ENCODE measurements at regions not wholly inside any gene's neighbourhood (a gene's known extent, or its start where the extent isn't known, plus 50 kb on each side); places are given as distances from the start of the nearest gene placed in this dataset.

DNA sequence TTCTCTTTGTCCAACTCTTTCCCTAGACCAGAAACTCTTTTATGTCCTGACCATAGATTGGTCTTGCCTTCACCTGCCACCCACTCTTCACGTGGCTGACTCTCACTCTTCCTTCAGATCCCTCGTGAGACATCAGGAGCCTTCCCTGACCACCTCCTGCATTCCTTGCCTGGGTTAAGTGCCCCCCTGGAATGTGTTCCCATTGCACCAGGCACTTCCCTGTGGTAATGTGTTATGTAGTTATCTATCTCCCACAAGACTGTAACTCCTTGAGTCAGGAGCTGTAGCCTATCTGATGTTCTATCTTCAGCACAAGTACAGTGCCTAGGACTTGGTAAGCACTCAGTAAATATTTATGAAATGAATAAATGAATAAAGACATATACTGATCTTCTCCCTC, 111.2 kb upstream of the CTTNBP2NL start:
- Mint-ChIP-seq H3K27me3 (ENCODE audit: low read depth) (no peaks in the 10 kb centered on the region), H3K27ac (no peak overlapping the region), H3K36me3 (ENCODE audit: low read depth) (no peaks in the 10 kb centered on the region), H3K4me1 (ENCODE audit: low read depth) (no peaks in the 10 kb centered on the region), H3K4me3 (no peak overlapping the region), H3K9me3 (no peaks in the 10 kb centered on the region)

DNA sequence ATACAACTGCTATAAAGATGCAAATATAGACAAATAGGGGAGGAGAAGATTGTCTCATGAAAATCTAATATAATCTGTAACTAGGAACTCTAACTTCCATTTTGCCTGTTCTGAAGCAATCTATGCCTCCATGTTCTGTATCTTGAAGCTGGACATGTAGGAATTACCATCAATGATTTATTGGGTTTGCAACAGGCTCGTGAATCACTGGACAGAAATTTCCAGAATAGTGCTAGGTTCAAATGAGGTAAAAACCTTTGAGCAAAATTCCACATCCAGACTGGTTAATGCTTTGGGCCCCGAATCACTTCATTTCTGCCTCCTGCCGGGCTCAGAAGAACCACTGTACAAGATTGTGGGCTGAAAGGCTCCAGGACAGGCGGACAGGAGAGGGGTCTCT, 110.7 kb upstream of the CTTNBP2NL start:
- H3K27ac Mint-ChIP-seq, result no peak overlapping the region
- H3K27me3 Mint-ChIP-seq (ENCODE audit: low read depth), result no peaks in the 10 kb centered on the region
- H3K9me3 Mint-ChIP-seq, result no peaks in the 10 kb centered on the region
- H3K36me3 Mint-ChIP-seq (ENCODE audit: low read depth), result no peaks in the 10 kb centered on the region
- no peak overlapping the region for H3K4me3 Mint-ChIP-seq
- no peaks in the 10 kb centered on the region for H3K4me1 Mint-ChIP-seq (ENCODE audit: low read depth)

DNA sequence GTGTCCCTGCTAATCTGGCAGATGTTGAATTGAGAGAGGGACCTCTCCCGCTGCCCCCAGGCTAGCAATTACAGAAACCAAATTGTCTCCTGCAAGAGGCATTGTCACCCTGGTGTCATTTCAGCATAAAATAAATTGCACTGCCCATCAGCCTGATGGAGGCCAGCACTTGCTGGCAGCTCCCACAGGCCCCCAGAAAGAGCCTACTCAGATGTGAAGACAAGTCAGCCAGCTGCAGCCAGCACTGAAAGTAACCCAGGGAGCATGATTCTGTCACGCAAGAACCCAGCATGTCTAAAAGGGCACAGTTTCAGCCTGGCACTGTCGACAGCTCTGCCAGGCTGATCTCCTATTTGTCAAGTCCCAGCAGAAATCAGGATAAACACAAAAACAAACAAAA, 110.3 kb upstream of the CTTNBP2NL start:
- H3K27ac Mint-ChIP-seq, result no peak overlapping the region
- H3K36me3 Mint-ChIP-seq (ENCODE audit: low read depth), result no peaks in the 10 kb centered on the region
- H3K27me3 Mint-ChIP-seq (ENCODE audit: low read depth), result no peaks in the 10 kb centered on the region
- H3K4me1 Mint-ChIP-seq (ENCODE audit: low read depth), result no peaks in the 10 kb centered on the region
- no peak overlapping the region for H3K4me3 Mint-ChIP-seq
- no peaks in the 10 kb centered on the region for H3K9me3 Mint-ChIP-seq

DNA sequence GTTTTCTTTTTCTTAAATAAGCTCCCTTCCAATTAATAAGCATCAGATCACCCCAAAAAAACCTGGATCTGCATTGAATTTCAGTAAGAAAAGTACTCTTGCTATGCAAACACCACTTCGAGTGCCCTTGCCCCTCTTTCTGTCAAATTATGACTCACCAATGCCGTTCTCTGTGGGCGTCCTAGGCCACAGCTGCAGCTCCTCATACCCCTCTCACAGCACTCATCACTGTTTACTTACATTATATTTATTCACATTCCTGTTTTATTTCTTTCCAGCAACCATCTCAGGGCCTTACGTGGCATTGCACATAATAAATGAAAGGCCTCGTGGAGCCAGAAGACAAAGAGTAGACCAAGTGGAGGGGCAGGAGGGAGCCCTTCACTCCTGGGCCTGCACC, 99.1 kb upstream of the CTTNBP2NL start:
- no peak overlapping the region for H3K27ac Mint-ChIP-seq
- no peaks in the 10 kb centered on the region for H3K9me3 Mint-ChIP-seq
- peaks cover 3% of the 10 kb centered on the region for H3K27me3 Mint-ChIP-seq (ENCODE audit: low read depth)
- no peak overlapping the region for H3K4me3 Mint-ChIP-seq
- no peaks in the 10 kb centered on the region for H3K36me3 Mint-ChIP-seq (ENCODE audit: low read depth)
- no peaks in the 10 kb centered on the region for H3K4me1 Mint-ChIP-seq (ENCODE audit: low read depth)

DNA sequence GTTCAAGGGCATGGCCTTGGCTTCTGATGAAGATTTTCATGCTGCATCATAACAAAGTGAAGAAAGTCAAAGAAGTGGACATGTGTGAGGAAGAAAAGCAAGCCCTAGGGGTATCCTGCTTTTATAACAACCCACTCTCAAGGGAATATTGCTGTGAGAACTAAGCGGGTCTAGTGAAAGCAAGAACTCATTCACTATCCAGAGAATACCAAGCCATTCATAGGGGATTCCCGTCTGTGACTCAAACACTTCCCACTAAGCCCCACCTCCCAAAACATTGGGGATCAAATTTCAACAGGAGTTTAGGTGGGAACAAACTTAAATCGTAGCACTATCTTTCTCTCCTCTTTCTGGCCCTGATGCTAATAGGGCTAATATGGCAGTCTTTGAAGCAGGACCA, 98.5 kb upstream of the CTTNBP2NL start:
- no peak overlapping the region for H3K27ac Mint-ChIP-seq
- no peaks in the 10 kb centered on the region for H3K36me3 Mint-ChIP-seq (ENCODE audit: low read depth)
- H3K27me3 Mint-ChIP-seq (ENCODE audit: low read depth), result peaks cover 3% of the 10 kb centered on the region
- H3K4me1 Mint-ChIP-seq (ENCODE audit: low read depth), result no peaks in the 10 kb centered on the region
- no peaks in the 10 kb centered on the region for H3K9me3 Mint-ChIP-seq
- H3K4me3 Mint-ChIP-seq, result no peak overlapping the region

DNA sequence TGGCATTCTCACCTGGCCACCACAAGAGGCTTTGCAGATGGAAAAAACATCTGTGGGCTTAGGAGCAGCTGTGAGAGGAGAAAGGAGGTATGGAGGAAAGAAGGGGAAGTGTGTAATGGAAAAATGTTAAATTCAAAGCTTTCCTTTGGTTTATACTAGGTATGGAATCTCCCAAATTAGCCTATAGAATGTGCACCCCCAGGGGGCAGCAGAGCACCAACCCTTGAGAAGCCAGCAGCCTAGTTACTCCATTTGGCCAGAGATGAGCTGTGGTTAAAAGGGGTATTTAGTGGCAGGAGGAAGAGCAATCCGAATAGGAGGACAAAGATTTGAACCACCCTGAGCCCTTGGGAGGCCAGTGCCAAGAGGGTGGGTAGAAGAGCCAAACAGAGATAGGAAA, 97.5 kb upstream of the CTTNBP2NL start:
- Mint-ChIP-seq H3K36me3 (ENCODE audit: low read depth) (no peaks in the 10 kb centered on the region), H3K27me3 (ENCODE audit: low read depth) (peaks cover 3% of the 10 kb centered on the region), H3K27ac (no peak overlapping the region), H3K4me3 (no peak overlapping the region), H3K9me3 (no peaks in the 10 kb centered on the region), H3K4me1 (ENCODE audit: low read depth) (no peaks in the 10 kb centered on the region)

DNA sequence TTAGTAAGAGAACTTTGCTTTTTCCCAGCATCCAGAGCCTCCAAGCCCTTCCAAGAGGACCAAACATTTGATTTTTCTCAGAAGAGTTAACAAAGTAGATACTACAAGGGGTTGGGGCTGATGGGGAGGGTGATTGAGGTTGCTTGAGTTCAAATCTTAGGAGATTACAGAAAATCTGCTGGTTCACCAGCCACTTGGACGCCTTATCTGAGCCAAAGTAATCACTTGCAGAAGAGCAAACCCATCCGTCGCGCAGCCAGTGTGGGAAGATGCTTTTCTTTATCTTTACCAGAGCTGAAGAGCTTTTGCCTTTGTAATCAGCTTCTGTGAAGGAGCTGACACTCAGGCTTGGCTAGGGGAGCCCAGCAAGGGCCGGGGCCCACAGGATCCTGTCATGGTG, 91.9 kb upstream of the CTTNBP2NL start:
- H3K4me3 Mint-ChIP-seq, result no peak overlapping the region

DNA sequence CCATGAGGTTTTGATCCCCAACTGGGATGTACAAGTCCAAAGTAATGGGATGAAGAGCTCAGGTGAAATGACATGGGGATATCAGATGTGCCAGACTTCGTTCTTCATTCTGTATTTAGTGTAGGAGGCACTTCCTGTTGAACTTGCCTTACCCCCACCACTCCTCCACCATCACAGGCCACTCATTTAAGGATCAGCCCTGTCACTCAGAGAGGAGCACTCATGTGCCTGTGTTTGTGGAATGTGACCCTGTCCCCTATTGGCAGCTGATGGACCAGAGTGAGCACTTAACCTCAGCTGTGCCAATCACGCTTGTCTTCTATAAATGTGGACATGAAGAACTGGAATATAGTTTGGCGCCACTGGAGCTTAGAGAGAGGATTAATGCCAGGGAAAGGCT, 91.4 kb upstream of the CTTNBP2NL start:
- no peak overlapping the region for H3K4me3 Mint-ChIP-seq
- no peak overlapping the region for H3K27ac Mint-ChIP-seq
- no peaks in the 10 kb centered on the region for H3K9me3 Mint-ChIP-seq
- peaks cover 13% of the 10 kb centered on the region for H3K27me3 Mint-ChIP-seq (ENCODE audit: low read depth)
- H3K4me1 Mint-ChIP-seq (ENCODE audit: low read depth), result no peaks in the 10 kb centered on the region
- no peaks in the 10 kb centered on the region for H3K36me3 Mint-ChIP-seq (ENCODE audit: low read depth)

More for the DNA sequence above, 91.9 kb upstream of the CTTNBP2NL start:
- Mint-ChIP-seq H3K27me3 (ENCODE audit: low read depth) (peaks cover 13% of the 10 kb centered on the region), H3K4me1 (ENCODE audit: low read depth) (no peaks in the 10 kb centered on the region), H3K36me3 (ENCODE audit: low read depth) (no peaks in the 10 kb centered on the region), H3K9me3 (no peaks in the 10 kb centered on the region), H3K27ac (no peak overlapping the region)

DNA sequence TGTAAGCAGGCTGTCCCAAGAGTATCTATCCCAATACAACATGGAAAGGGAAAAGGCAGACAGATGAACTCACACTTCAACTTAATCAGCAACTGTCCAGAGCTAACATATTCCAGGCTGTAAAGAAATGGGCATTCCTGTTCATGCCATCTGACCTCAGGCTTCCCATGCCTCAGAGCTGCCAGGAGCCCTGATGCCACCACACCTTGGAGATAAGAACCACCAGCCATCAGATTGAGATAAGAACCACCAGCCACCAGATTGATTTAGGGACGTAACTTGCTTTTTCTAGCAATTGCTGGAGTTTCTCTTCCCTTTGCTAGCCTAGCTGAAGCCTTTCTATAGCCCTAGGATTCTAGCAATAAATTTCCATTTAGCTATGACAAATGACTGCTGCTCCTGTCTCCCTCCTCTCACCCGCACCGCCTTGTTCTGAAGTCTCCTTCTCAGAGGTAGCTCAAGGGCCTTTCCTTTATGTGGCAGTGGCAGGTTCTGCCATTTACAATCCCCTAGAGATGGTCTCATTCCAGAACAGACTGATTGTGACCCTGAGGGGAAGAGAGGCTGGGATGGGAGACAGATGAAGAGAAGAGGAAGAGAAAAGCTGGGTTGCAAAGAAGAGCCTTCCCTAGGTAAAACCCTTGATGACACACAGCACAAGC, 88.0 kb upstream of the CTTNBP2NL start:
- Mint-ChIP-seq H3K4me1 (ENCODE audit: low read depth) (no peaks in the 10 kb centered on the region), H3K27me3 (ENCODE audit: low read depth) (peaks cover 17% of the 10 kb centered on the region), H3K9me3 (no peaks in the 10 kb centered on the region), H3K27ac (no peak overlapping the region), H3K36me3 (ENCODE audit: low read depth) (no peaks in the 10 kb centered on the region), H3K4me3 (no peak overlapping the region)

DNA sequence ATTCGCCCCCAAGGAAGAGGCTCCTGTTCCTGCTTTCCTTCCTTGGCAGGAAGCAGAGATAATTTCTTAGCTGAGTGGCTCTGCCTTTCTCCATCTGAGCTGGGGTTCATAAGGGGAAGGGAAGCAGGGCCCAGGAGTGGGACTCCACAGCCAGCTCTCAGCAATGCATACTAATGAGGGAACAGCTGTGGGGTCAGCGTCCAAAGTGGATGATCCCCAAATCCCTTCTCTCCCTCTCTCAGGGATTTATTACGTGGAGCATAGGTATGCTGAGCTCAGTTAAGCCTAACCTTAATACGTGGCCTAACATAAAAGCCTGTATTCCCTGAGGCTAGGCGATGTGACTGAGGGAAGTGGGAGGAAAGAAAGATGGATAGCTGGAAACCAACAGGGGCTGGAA, 87.3 kb upstream of the CTTNBP2NL start:
- Mint-ChIP-seq H3K27me3 (ENCODE audit: low read depth) (peaks cover 17% of the 10 kb centered on the region), H3K4me3 (no peak overlapping the region), H3K4me1 (ENCODE audit: low read depth) (no peaks in the 10 kb centered on the region), H3K36me3 (ENCODE audit: low read depth) (no peaks in the 10 kb centered on the region), H3K9me3 (no peaks in the 10 kb centered on the region), H3K27ac (no peak overlapping the region)

DNA sequence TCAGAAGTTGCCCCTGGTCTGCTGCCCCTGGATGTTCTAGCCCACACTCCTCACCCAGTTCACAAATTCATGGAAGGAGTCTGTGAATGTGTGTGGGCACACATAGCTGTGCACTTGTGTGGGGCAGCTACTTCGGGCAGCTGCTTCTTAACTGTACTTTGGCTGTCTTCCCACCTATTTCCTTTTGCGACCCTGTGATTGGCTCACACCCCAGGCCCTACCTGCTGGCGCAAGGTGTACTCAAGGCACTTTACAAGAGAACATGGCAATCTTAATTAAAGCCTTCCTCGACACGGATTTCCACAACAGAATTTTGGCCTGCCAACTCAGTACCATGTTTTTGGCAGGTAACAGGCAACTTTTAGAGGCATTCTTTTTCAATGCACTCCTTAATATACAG, 86.5 kb upstream of the CTTNBP2NL start:
- no peak overlapping the region for H3K4me3 Mint-ChIP-seq
- H3K36me3 Mint-ChIP-seq (ENCODE audit: low read depth), result no peaks in the 10 kb centered on the region
- no peak overlapping the region for H3K27ac Mint-ChIP-seq
- no peaks in the 10 kb centered on the region for H3K4me1 Mint-ChIP-seq (ENCODE audit: low read depth)
- peaks cover 17% of the 10 kb centered on the region for H3K27me3 Mint-ChIP-seq (ENCODE audit: low read depth)
- no peaks in the 10 kb centered on the region for H3K9me3 Mint-ChIP-seq

DNA sequence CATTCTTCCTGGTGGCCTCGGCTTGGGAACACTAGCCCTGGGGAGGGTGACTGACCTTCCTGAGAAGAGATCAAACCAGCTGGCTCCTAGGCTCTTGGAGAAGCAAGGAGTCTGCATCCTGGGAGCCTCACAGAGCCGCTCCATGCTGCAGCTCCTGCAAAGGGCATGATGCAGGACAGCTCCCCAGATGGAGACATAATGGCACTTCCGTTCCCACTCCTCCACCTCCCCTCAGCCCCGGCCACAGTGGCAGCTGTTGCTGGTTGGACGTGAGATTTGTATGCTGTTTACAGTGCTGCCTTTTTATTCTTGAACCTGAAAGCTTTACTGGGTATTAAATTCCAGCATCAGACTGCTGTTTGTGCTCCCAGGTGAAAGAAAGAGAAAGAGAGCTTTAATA, 83.7 kb upstream of the CTTNBP2NL start:
- H3K9me3 Mint-ChIP-seq, result no peaks in the 10 kb centered on the region
- H3K4me1 Mint-ChIP-seq (ENCODE audit: low read depth), result no peaks in the 10 kb centered on the region
- no peak overlapping the region for H3K27ac Mint-ChIP-seq

DNA sequence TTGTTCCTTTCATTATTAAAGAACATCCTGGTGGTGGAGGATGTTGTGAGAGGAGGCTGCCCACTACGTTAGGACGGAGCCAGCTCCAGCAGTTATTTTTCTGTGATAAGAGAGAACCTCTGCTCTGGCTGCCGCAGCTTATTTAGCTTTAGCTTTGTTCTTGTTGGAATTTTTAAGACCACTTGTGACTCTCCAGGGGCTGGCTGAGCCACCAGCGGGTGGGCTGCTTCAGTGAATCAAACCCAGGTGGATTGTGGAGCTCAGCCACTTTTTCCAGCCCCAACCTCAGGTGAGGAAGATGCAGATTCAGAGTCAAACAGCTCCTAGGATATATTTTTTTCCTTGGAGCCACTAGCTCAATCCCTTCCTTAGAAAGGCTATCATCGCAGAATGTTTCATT, 83.1 kb upstream of the CTTNBP2NL start:
- Mint-ChIP-seq H3K4me3 (no peak overlapping the region), H3K4me1 (ENCODE audit: low read depth) (no peaks in the 10 kb centered on the region), H3K27me3 (ENCODE audit: low read depth) (peaks cover 10% of the 10 kb centered on the region), H3K9me3 (no peaks in the 10 kb centered on the region), H3K36me3 (ENCODE audit: low read depth) (no peaks in the 10 kb centered on the region), H3K27ac (no peak overlapping the region)

More for the DNA sequence above, 83.7 kb upstream of the CTTNBP2NL start:
- no peak overlapping the region for H3K4me3 Mint-ChIP-seq
- no peaks in the 10 kb centered on the region for H3K36me3 Mint-ChIP-seq (ENCODE audit: low read depth)
- peaks cover 10% of the 10 kb centered on the region for H3K27me3 Mint-ChIP-seq (ENCODE audit: low read depth)

DNA sequence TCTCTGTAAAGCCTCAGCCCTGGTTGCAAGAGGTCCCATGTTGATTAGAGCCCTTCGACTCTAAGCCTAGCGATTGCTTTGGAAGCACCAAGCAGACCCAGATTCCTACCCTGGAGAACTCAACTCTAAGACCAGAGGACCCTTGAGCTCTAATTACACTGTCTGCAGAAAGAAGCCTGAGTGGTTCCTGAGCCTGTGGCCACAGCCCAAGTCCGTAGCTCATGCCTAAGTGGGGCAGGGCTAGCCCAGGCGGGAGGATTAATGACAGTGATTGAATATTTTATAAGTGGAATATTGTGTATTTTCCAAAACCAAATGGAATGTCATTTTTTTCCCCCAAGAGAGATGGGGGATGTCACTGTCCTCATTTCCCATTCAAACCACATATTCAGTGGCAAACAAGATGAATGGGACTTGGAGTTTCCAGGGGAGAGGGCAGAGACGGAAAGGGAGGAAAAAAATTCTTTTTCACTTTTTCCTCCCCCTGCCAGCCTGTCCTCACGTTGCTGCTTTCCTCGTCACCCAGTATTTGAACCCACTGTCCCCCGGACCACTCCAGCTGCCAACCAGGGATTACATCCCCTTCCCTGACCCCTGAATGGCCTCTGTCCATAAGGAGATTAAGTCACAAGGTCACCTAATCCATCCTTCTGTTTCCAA, 79.6 kb upstream of the CTTNBP2NL start:
- no peaks in the 10 kb centered on the region for H3K9me3 Mint-ChIP-seq
- no peak overlapping the region for H3K4me3 Mint-ChIP-seq
- H3K4me1 Mint-ChIP-seq (ENCODE audit: low read depth), result no peaks in the 10 kb centered on the region
- H3K27me3 Mint-ChIP-seq (ENCODE audit: low read depth), result peaks cover 8% of the 10 kb centered on the region
- H3K27ac Mint-ChIP-seq, result no peak overlapping the region
- H3K36me3 Mint-ChIP-seq (ENCODE audit: low read depth), result no peaks in the 10 kb centered on the region

DNA sequence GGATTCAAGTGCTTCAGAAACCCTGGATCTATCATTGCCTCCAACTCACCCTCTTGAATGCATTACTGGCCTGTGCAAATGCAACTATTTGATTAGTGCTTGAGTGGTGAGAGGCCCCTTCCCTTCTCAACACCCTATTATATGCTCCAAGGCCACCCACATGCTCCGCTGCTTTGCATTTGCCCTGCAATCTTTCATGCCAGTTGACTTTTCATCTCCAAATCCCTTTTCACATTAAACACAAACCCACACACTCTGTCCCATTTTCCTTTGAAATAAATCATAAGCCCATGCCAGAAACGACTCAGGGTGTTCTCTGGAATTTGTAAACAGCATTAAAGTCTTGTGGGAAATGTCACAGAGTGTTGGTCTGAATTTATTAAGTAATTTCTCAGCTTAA, 78.9 kb upstream of the CTTNBP2NL start:
- H3K27ac Mint-ChIP-seq, result no peak overlapping the region
- peaks cover 8% of the 10 kb centered on the region for H3K27me3 Mint-ChIP-seq (ENCODE audit: low read depth)
- no peaks in the 10 kb centered on the region for H3K4me1 Mint-ChIP-seq (ENCODE audit: low read depth)
- no peaks in the 10 kb centered on the region for H3K36me3 Mint-ChIP-seq (ENCODE audit: low read depth)
- H3K9me3 Mint-ChIP-seq, result no peaks in the 10 kb centered on the region
- H3K4me3 Mint-ChIP-seq, result no peak overlapping the region

Measured in T-helper 1 cell treated with Interleukin-12 subunit alpha and Interleukin-12 subunit beta and Interleukin-4 antibody, amounts not matched to agents 30 μg/mL and 1 μg/mL, for 36 hours (primary cell).